ENCODE measurements at regions not wholly inside any gene's neighbourhood (a gene's known extent, or its start where the extent isn't known, plus 50 kb on each side); places are given as distances from the start of the nearest gene placed in this dataset.

DNA sequence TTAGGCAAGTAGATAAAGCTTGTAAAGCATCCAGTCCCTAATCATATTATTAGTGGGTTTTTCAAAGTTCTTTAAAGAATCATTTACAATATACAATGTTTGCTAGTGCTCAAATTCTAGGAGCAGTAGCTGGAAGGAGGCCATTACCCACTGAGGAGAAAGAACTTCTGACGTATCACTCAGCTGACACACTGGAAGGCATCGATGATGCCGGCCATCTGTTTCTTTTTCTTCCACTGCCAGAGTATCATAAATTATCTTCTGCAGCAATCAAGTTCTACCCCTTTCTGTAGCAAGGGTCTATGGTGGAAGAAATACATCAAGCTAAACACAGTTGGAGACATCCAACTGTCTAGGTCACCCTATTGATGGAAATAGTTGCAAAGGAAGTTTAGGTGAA, 243.2 kb upstream of the LRRN1 start (continued):
- TF ChIP-seq, protein P1, sequence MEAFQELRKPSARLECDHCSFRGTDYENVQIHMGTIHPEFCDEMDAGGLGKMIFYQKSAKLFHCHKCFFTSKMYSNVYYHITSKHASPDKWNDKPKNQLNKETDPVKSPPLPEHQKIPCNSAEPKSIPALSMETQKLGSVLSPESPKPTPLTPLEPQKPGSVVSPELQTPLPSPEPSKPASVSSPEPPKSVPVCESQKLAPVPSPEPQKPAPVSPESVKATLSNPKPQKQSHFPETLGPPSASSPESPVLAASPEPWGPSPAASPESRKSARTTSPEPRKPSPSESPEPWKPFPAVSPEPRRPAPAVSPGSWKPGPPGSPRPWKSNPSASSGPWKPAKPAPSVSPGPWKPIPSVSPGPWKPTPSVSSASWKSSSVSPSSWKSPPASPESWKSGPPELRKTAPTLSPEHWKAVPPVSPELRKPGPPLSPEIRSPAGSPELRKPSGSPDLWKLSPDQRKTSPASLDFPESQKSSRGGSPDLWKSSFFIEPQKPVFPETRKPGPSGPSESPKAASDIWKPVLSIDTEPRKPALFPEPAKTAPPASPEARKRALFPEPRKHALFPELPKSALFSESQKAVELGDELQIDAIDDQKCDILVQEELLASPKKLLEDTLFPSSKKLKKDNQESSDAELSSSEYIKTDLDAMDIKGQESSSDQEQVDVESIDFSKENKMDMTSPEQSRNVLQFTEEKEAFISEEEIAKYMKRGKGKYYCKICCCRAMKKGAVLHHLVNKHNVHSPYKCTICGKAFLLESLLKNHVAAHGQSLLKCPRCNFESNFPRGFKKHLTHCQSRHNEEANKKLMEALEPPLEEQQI (IDR thresholded peaks at IDR 0.05), result no peak
- TF ChIP-seq PURB (CRISPR knock-in tag; IDR thresholded peaks at IDR 0.05; ENCODE audit: low read depth) (no peak), HSF4 (CRISPR knock-in tag; IDR thresholded peaks at IDR 0.05; ENCODE audit: borderline replicate concordance) (no peak), EHMT2 (IDR thresholded peaks at IDR 0.05) (no peak), RHOXF2B (CRISPR knock-in tag; conservative IDR thresholded peaks at IDR 0.05) (no peak), POLR3A (IDR thresholded peaks at IDR 0.05; ENCODE audit: borderline replicate concordance, extremely low read depth, insufficient read depth, insufficient read length) (no peak)
- TF ChIP-seq, protein P2, sequence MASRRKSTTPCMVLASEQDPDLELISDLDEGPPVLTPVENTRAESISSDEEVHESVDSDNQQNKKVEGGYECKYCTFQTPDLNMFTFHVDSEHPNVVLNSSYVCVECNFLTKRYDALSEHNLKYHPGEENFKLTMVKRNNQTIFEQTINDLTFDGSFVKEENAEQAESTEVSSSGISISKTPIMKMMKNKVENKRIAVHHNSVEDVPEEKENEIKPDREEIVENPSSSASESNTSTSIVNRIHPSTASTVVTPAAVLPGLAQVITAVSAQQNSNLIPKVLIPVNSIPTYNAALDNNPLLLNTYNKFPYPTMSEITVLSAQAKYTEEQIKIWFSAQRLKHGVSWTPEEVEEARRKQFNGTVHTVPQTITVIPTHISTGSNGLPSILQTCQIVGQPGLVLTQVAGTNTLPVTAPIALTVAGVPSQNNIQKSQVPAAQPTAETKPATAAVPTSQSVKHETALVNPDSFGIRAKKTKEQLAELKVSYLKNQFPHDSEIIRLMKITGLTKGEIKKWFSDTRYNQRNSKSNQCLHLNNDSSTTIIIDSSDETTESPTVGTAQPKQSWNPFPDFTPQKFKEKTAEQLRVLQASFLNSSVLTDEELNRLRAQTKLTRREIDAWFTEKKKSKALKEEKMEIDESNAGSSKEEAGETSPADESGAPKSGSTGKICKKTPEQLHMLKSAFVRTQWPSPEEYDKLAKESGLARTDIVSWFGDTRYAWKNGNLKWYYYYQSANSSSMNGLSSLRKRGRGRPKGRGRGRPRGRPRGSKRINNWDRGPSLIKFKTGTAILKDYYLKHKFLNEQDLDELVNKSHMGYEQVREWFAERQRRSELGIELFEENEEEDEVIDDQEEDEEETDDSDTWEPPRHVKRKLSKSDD (conservative IDR thresholded peaks at IDR 0.05; ENCODE audit: low read length), result no peak
- TF ChIP-seq, protein P3, sequence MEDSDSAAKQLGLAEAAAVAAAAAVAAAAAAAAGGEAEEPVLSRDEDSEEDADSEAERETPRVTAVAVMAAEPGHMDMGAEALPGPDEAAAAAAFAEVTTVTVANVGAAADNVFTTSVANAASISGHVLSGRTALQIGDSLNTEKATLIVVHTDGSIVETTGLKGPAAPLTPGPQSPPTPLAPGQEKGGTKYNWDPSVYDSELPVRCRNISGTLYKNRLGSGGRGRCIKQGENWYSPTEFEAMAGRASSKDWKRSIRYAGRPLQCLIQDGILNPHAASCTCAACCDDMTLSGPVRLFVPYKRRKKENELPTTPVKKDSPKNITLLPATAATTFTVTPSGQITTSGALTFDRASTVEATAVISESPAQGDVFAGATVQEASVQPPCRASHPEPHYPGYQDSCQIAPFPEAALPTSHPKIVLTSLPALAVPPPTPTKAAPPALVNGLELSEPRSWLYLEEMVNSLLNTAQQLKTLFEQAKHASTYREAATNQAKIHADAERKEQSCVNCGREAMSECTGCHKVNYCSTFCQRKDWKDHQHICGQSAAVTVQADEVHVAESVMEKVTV (CRISPR knock-in tag; IDR thresholded peaks at IDR 0.05), result no peak
- TF ChIP-seq, protein P4, sequence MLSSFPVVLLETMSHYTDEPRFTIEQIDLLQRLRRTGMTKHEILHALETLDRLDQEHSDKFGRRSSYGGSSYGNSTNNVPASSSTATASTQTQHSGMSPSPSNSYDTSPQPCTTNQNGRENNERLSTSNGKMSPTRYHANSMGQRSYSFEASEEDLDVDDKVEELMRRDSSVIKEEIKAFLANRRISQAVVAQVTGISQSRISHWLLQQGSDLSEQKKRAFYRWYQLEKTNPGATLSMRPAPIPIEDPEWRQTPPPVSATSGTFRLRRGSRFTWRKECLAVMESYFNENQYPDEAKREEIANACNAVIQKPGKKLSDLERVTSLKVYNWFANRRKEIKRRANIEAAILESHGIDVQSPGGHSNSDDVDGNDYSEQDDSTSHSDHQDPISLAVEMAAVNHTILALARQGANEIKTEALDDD (IDR thresholded peaks at IDR 0.05), result no peak

Data from K562 (cell line).